HCT116 (cell line): ENCODE measurements at regions not wholly inside any gene's neighbourhood (a gene's known extent, or its start where the extent isn't known, plus 50 kb on each side); places are given as distances from the start of the nearest gene placed in this dataset.

Experiments
- ATAC-seq: fragments of 200-7000 bp; cut with Tn5 transposase; 2 replicates; pipeline ENCODE4 v1.9.1; 2020; ENCODE audit warnings: mild to moderate bottlenecking, moderate library complexity
- BruUV-seq: library from RNA; stranded (reverse); fragments of 400-500 nt; replicated peaks from 2 replicates; lab custom pipeline; 2021; lab: Mats Ljungman, UMichigan
- CTCF ChIA-PET: fragments of 300-600 bp; sonication (Branson Sonifier 250); formaldehyde crosslinking; loops from one replicate; lab custom pipeline; 2021; ENCODE audit warnings: antibody characterized with exemption; lab: Charles Lee
- POLR2A ChIA-PET: fragments of 300-600, 350-600 bp; sonication (Branson Sonifier 250); formaldehyde crosslinking; loops from one replicate; lab custom pipeline; 2021; ENCODE audit warnings: antibody characterized with exemption; lab: Charles Lee
- RAD21 ChIA-PET, 2 experiments: fragments of 300-600 bp; sonication (Branson Sonifier 250); formaldehyde crosslinking; loops; one replicate each; lab custom pipeline; 2023; ENCODE audit warnings: low total read pairs in 2 of 2; ENCODE audit not compliant: uncharacterized antibody in 2 of 2, unreplicated experiment in 2 of 2, low non-redundant PET in 1 of 2; lab: Charles Lee
- DNase-seq: peaks from one replicate; pipeline ENCODE4 v3.0.0-alpha.2; 2010; ENCODE audit warnings: low read depth, low spot score
- H2AFZ ChIP-seq: fragments of 200-600 bp; shearing (Covaris generic), sonication (generic); 2 replicates; pipeline ENCODE4 v1.6.1; 2017; ENCODE audit warnings: low read depth, mixed run types, mixed read lengths, antibody characterized with exemption, low read length; ENCODE audit not compliant: poor library complexity, severe bottlenecking
- H3K27ac ChIP-seq: 2 replicates; pipeline ENCODE4 v1.5.1; 2012; ENCODE audit warnings: low read depth, low read length
- H3K27me3 ChIP-seq: fragments of 200-600 bp; sonication (generic); 2 replicates; pipeline ENCODE4 v1.6.1; 2016; ENCODE audit warnings: mixed run types, low read length, mixed read lengths; ENCODE audit not compliant: insufficient read depth
- H3K36me3 ChIP-seq, 2 experiments: fragments of 200-500 bp in 1 of 2; fragments of 200-600 bp in 1 of 2; sonication (Bioruptor generic) in 1 of 2; sonication (generic) in 1 of 2; 2 replicates each; pipeline versions ENCODE4 v1.5.1 to v1.6.1; 2014 to 2016; ENCODE audit warnings: low read length in 2 of 2, inconsistent platforms in 1 of 2, mixed read lengths in 1 of 2, mixed run types in 1 of 2; ENCODE audit not compliant: insufficient read depth in 2 of 2, control insufficient read depth in 1 of 2
- H3K4me1 ChIP-seq, 2 experiments: fragments of 200-600 bp in 1 of 2; sonication (generic) in 1 of 2; 2 replicates each; pipeline versions ENCODE4 v1.5.1 to v1.6.1; 2012 to 2017; ENCODE audit warnings: low read length in 2 of 2, inconsistent platforms in 1 of 2, mild to moderate bottlenecking in 1 of 2, mixed read lengths in 1 of 2, mixed run types in 1 of 2, moderate library complexity in 1 of 2; ENCODE audit not compliant: insufficient read depth in 2 of 2, control insufficient read depth in 1 of 2
- H3K4me2 ChIP-seq: fragments of 200-600 bp; sonication (generic); 2 replicates; pipeline ENCODE4 v1.6.1; 2017; ENCODE audit warnings: mixed run types, low read length, mixed read lengths
- H3K4me3 ChIP-seq, 2 experiments: fragments of 200-600 bp in 1 of 2; sonication (generic) in 1 of 2; replicated peaks in 1 of 2; 2 replicates each; pipeline ENCODE4 v1.5.1; 2011 to 2016; ENCODE audit warnings: low read length in 2 of 2, control low read depth in 1 of 2, low read depth in 1 of 2, mild to moderate bottlenecking in 1 of 2, mixed read lengths in 1 of 2, mixed run types in 1 of 2
- H3K79me2 ChIP-seq: fragments of 200-600 bp; sonication (generic); 2 replicates; pipeline ENCODE4 v1.6.1; 2017; ENCODE audit warnings: mild to moderate bottlenecking, mixed run types, low read length, moderate library complexity, mixed read lengths; ENCODE audit not compliant: insufficient read depth
- H3K9ac ChIP-seq: fragments of 200-600 bp; sonication (generic); 2 replicates; pipeline ENCODE4 v1.6.1; 2016; ENCODE audit warnings: low read length, mixed read lengths
- H3K9me2 ChIP-seq: fragments of 200-600 bp; sonication (generic), shearing (Covaris generic); 2 replicates; pipeline ENCODE4 v1.6.1; 2017; ENCODE audit warnings: mixed run types, mild to moderate bottlenecking, moderate library complexity; ENCODE audit not compliant: insufficient read depth
- H3K9me3 ChIP-seq, 2 experiments: fragments of 200-500 bp in 1 of 2; fragments of 200-600 bp in 1 of 2; sonication (Bioruptor generic) in 1 of 2; sonication (generic) in 1 of 2; 2 replicates each; pipeline ENCODE4 v1.6.1; 2014 to 2017; ENCODE audit warnings: low read length in 2 of 2, mixed read lengths in 2 of 2, inconsistent platforms in 1 of 2, low read depth in 1 of 2, mild to moderate bottlenecking in 1 of 2, mixed run types in 1 of 2, moderate library complexity in 1 of 2; ENCODE audit not compliant: control insufficient read depth in 1 of 2, insufficient read depth in 1 of 2
- H4K20me1 ChIP-seq: fragments of 200-600 bp; sonication (generic), shearing (Covaris generic); 2 replicates; pipeline ENCODE4 v1.6.1; 2017; ENCODE audit warnings: mixed run types, mild to moderate bottlenecking, moderate library complexity; ENCODE audit not compliant: insufficient read depth
- ATF3 ChIP-seq: IDR thresholded peaks from 2 replicates; pipeline ENCODE4 v1.6.1; 2012
- CBX3 ChIP-seq: IDR thresholded peaks from 2 replicates; pipeline ENCODE4 v1.6.1; 2012; ENCODE audit warnings: low read depth
- CEBPB ChIP-seq: IDR thresholded peaks from 2 replicates; pipeline ENCODE4 v1.6.1; 2012; ENCODE audit warnings: low read depth
- EGR1 ChIP-seq: IDR thresholded peaks from 2 replicates; pipeline ENCODE4 v1.6.1; 2012; ENCODE audit warnings: low read depth
- ELF1 ChIP-seq: IDR thresholded peaks from 2 replicates; pipeline ENCODE4 v1.6.1; 2012; ENCODE audit warnings: low read depth, borderline replicate concordance
- EZH2phosphoT487 ChIP-seq: fragments of 200-600 bp; IDR thresholded peaks from 2 replicates; pipeline ENCODE4 v1.6.1; 2018; ENCODE audit warnings: antibody characterized with exemption, borderline replicate concordance
- FOSL1 ChIP-seq: IDR thresholded peaks from 2 replicates; pipeline ENCODE4 v1.6.1; 2012; ENCODE audit warnings: low read depth
- JUND ChIP-seq: IDR thresholded peaks from 2 replicates; pipeline ENCODE4 v1.6.1; 2012
- POLR2A ChIP-seq: IDR thresholded peaks from 2 replicates; pipeline ENCODE4 v1.7.0; 2011; ENCODE audit warnings: borderline replicate concordance; ENCODE audit not compliant: insufficient read depth, insufficient read length; ENCODE audit errors: extremely low read depth
- POLR2AphosphoS5 ChIP-seq: IDR thresholded peaks from 2 replicates; pipeline ENCODE4 v1.6.1; 2011; ENCODE audit warnings: mild to moderate bottlenecking, low read depth, low read length, moderate library complexity
- RAD21 ChIP-seq: IDR thresholded peaks from 2 replicates; pipeline ENCODE4 v1.6.1; 2012; ENCODE audit warnings: low read depth, mild to moderate bottlenecking
- REST ChIP-seq: IDR thresholded peaks from 2 replicates; pipeline ENCODE4 v1.6.1; 2012; ENCODE audit warnings: low read depth
- SIN3A ChIP-seq: IDR thresholded peaks from 2 replicates; pipeline ENCODE4 v1.6.1; 2012; ENCODE audit warnings: low read depth
- ZNF274 ChIP-seq: fragments of 200-500 bp; sonication (Bioruptor generic); IDR thresholded peaks from 2 replicates; pipeline ENCODE4 v1.6.1; 2014; ENCODE audit warnings: mild to moderate bottlenecking, low read depth, low read length, inconsistent platforms
- intact Hi-C: fragments of 100-400 bp; cut with micrococcal nuclease; formaldehyde crosslinking; loops from 2 replicates; pipeline ENCODE4 v1.10.0; 2022
- TF ChIP-seq, protein P1 (sequence below): IDR thresholded peaks from 2 replicates; pipeline ENCODE4 v1.6.1; 2012
- TF ChIP-seq, protein P2 (sequence below): IDR thresholded peaks from 2 replicates; pipeline ENCODE4 v1.6.1; 2011; ENCODE audit warnings: mild to moderate bottlenecking, low read length, moderate library complexity; ENCODE audit not compliant: insufficient replicate concordance; ENCODE audit errors: extremely low read depth

DNA sequence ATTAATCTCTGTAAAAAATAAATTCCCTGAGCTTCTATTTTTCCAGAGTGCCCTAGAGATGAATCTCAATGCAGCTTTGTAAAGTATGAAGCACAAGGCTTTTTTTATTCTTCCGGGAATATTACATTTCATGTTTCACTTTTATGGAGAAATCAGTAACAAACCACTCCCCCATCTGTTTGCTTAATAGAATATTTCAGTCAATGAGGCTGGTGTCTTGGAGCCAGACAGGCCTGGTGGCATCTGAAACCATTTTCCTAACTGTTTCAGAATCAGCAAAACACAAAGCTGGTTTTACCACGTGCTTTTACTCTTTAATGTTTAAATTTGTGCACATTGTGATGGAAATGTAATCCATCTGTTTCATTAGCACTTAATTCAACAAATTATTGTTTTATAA lies 400.8 kb upstream of the HSF2 start (continued):
- TF ChIP-seq ZNF274: no peak
- TF ChIP-seq CBX3: no peak
- TF ChIP-seq, all 23 proteins: peak for 0

GRCh38 chr6:121999456-122000065 lies 399.9 kb upstream of the HSF2 start:
- intact Hi-C loops: no loop called here
- Histone ChIP-seq H3K27ac (no peak overlapping the region), H3K4me1 (no peaks in the 10 kb centered on the region), H3K27me3 (no peaks in the 10 kb centered on the region), H3K9me3 (no peaks in the 10 kb centered on the region), H3K4me2 (no peak overlapping the region), H3K36me3 (no peaks in the 10 kb centered on the region), H3K79me2 (no peaks in the 10 kb centered on the region), H3K9ac (no peak overlapping the region), H3K4me3 (no peak overlapping the region), H2AFZ (no peak overlapping the region), H4K20me1 (no peaks in the 10 kb centered on the region), H3K9me2 (no peaks in the 10 kb centered on the region)
- no peak for ATAC-seq
- TF ChIP-seq EGR1: no peak
- no peak for TF ChIP-seq ATF3
- no peak for TF ChIP-seq POLR2AphosphoS5
- TF ChIP-seq REST: no peak
- TF ChIP-seq JUND: no peak
- no peak for TF ChIP-seq ELF1
- TF ChIP-seq CEBPB: no peak
- TF ChIP-seq FOSL1: no peak
- TF ChIP-seq POLR2A: no peak
- TF ChIP-seq SIN3A: no peak
- TF ChIP-seq, protein P1, sequence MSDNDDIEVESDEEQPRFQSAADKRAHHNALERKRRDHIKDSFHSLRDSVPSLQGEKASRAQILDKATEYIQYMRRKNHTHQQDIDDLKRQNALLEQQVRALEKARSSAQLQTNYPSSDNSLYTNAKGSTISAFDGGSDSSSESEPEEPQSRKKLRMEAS: no peak
- no peak for TF ChIP-seq RAD21
- TF ChIP-seq, protein P2, sequence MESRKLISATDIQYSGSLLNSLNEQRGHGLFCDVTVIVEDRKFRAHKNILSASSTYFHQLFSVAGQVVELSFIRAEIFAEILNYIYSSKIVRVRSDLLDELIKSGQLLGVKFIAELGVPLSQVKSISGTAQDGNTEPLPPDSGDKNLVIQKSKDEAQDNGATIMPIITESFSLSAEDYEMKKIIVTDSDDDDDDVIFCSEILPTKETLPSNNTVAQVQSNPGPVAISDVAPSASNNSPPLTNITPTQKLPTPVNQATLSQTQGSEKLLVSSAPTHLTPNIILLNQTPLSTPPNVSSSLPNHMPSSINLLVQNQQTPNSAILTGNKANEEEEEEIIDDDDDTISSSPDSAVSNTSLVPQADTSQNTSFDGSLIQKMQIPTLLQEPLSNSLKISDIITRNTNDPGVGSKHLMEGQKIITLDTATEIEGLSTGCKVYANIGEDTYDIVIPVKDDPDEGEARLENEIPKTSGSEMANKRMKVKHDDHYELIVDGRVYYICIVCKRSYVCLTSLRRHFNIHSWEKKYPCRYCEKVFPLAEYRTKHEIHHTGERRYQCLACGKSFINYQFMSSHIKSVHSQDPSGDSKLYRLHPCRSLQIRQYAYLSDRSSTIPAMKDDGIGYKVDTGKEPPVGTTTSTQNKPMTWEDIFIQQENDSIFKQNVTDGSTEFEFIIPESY: no peak
- no peak for TF ChIP-seq EZH2phosphoT487
- ChIA-PET RAD21 (no interaction called here), POLR2A (no interaction called here), CTCF (no interaction called here)
- no peak for DNase-seq
- no TSS peak for BruUV-seq
